Esophagus (tissue), 2 donors: ENCODE measurements at regions not wholly inside any gene's neighbourhood (a gene's known extent, or its start where the extent isn't known, plus 50 kb on each side); places are given as distances from the start of the nearest gene placed in this dataset.

Experiments
- H3K27ac ChIP-seq, 2 donors: one replicate each; pipeline ENCODE4 v1.5.1; 2013; ENCODE audit warnings: low read depth in 2 of 2, mild to moderate bottlenecking in 2 of 2, inconsistent platforms in 1 of 2, low read length in 1 of 2, moderate library complexity in 1 of 2
- H3K27me3 ChIP-seq, 2 donors: one replicate each; pipeline ENCODE4 v1.6.1; 2013; ENCODE audit warnings: low read length in 2 of 2, control low read depth in 1 of 2, mild to moderate bottlenecking in 1 of 2; ENCODE audit not compliant: insufficient read depth in 2 of 2, control insufficient read depth in 1 of 2
- H3K36me3 ChIP-seq, 2 donors: one replicate each; pipeline ENCODE4 v1.6.1; 2013; ENCODE audit warnings: low read length in 1 of 2; ENCODE audit not compliant: control insufficient read depth in 2 of 2, insufficient read depth in 2 of 2
- H3K4me1 ChIP-seq, 2 donors: one replicate each; pipeline ENCODE4 v1.6.1; 2013; ENCODE audit warnings: low read length in 1 of 2; ENCODE audit not compliant: control insufficient read depth in 2 of 2, insufficient read depth in 2 of 2
- H3K4me3 ChIP-seq, 2 donors: one replicate each; pipeline ENCODE4 v1.5.1; 2013; ENCODE audit warnings: low read length in 2 of 2, mild to moderate bottlenecking in 2 of 2, low read depth in 1 of 2, moderate library complexity in 1 of 2
- H3K9me3 ChIP-seq, 2 donors: one replicate each; pipeline ENCODE4 v1.6.1; 2013; ENCODE audit warnings: mild to moderate bottlenecking in 2 of 2, low read depth in 1 of 2, low read length in 1 of 2, moderate library complexity in 1 of 2; ENCODE audit not compliant: control insufficient read depth in 2 of 2, insufficient read depth in 1 of 2
- WGBS, 2 donors: extraction: QIAGEN DNeasy Blood & Tissue Kit; methylation state at CpG; one replicate each; pipeline ENCODE4 v1.1.7; 2013; 5-methylcytosine and 5-hydroxymethylcytosine counted together
- donor health status: healthy with polysubstance abuse.
- donor health status: Bipolar disorder and iron deficiency.

DNA sequence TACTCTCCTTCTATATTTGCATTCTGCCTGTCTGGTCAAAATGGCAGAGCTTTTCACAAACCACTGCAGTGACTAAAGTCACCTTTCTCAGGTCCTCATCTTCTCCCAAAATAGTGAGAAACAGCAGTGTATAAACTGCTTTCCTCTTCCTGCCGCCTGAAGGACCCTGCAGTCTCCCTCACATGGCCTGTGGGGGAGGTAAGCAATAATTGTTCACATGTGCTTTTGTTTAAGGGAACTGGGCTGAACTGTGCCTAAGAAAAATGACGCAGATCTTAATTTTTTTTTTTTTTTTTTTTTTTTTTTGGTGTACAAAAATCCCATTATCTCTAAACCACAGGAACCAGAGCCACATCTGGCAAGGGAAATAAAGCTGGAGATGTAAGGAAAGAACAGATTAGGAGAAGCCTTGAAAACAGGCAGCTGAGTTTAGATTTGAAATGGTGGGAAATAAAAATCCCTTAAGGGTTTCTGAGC, 131.7 kb upstream of the VLDLR start:
- H3K9me3 ChIP-seq: no peaks in the 10 kb centered on the region
- no peaks in the 10 kb centered on the region for H3K36me3 ChIP-seq
- H3K4me1 ChIP-seq: no peaks in the 10 kb centered on the region
- H3K27me3 ChIP-seq: no peaks in the 10 kb centered on the region
- WGBS, 2 donors: 59 to 61% methylated on average over 2 of the region's 2 CpGs
- H3K4me3 ChIP-seq: no peak overlapping the region
- no peak overlapping the region for H3K27ac ChIP-seq

GRCh38 chr9:2492161-2492560, 129.4 kb upstream of the VLDLR start:
- Histone ChIP-seq H3K36me3 (no peaks in the 10 kb centered on the region), H3K27ac (no peak overlapping the region), H3K9me3 (no peaks in the 10 kb centered on the region), H3K27me3 (no peaks in the 10 kb centered on the region), H3K4me3 (no peak overlapping the region), H3K4me1 (no peaks in the 10 kb centered on the region)
- 96 to 97% methylated on average over 3 of the region's 3 CpGs for WGBS, 2 donors

DNA sequence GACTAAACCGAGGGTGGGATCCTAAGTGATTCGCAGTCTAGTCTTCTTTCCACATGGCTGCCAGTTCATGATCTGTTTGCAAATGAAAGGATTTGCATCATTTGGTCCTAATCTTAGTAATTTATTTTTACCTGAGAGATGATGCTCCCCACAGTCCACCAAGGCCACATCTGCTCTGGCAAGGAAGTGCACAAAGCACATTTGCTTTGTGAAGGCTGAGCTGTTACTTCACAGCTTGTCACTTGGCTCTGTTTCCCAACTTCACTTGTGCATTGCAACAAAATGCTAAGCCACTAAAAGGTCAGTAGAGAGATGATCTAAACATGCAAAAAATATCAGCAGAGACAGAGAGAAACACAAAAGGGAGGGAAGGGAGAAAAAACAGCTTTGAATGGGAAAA, 128.5 kb upstream of the VLDLR start:
- Histone ChIP-seq H3K9me3 (no peaks in the 10 kb centered on the region), H3K4me1 (no peaks in the 10 kb centered on the region), H3K27ac (no peak overlapping the region), H3K36me3 (no peaks in the 10 kb centered on the region), H3K4me3 (no peak overlapping the region), H3K27me3 (no peaks in the 10 kb centered on the region)
- WGBS, 2 donors: 68 to 79% methylated on average over 2 of the region's 2 CpGs

GRCh38 chr9:2493529-2493928, 128.1 kb upstream of the VLDLR start:
- Histone ChIP-seq H3K4me1 (no peaks in the 10 kb centered on the region), H3K36me3 (no peaks in the 10 kb centered on the region), H3K27me3 (no peaks in the 10 kb centered on the region), H3K27ac (no peak overlapping the region), H3K9me3 (no peaks in the 10 kb centered on the region), H3K4me3 (no peak overlapping the region)
- WGBS, 2 donors: 43 to 65% methylated on average over 3 of the region's 3 CpGs

GRCh38 chr9:2494562-2494961, 127.0 kb upstream of the VLDLR start:
- H3K4me1 ChIP-seq: no peaks in the 10 kb centered on the region
- no peaks in the 10 kb centered on the region for H3K9me3 ChIP-seq
- H3K27me3 ChIP-seq: no peaks in the 10 kb centered on the region
- H3K4me3 ChIP-seq: no peak overlapping the region
- no peaks in the 10 kb centered on the region for H3K36me3 ChIP-seq
- 86 to 89% methylated on average over 2 of the region's 2 CpGs for WGBS, 2 donors
- H3K27ac ChIP-seq: no peak overlapping the region

DNA sequence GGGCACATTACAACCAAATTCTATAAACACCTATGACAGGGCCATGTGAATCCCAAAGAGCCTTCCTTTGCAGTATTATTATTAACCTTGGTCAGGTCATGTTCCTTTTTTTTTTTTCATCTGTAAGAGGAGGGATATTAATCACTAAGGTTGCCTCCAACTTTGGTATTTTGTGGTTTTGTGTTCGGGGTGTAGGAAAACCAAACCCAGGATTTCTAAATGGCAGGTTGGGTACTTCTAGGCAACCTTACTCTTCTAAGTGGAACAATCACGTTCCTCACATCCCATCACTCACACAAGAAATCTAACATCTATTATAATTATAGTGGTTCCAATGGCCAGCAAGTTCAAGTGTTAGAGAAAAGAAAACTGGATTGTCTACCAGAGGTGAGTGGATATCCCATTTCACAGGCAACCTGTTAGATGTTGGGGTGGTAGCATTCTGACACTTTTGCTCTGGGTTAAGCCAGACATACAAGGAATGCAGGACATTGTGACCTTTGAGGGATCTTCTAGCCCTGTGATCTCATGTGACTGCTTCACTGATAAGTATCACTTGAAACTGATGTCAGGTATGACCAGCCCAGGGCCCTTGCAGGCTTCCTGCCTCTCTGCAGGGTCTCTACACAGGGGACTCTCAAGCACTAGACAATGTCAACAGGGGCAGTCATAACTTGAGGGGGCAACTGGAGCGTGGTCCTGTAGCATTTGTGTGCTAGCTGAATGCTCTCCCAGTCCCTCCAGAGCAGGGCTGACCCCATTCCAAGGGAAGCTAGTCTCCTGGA, 126.2 kb upstream of the VLDLR start:
- Histone ChIP-seq H3K9me3 (no peaks in the 10 kb centered on the region), H3K27ac (no peak overlapping the region), H3K4me3 (no peak overlapping the region), H3K27me3 (no peaks in the 10 kb centered on the region), H3K4me1 (no peaks in the 10 kb centered on the region), H3K36me3 (no peaks in the 10 kb centered on the region)
- WGBS, 2 donors: 83 to 86% methylated on average over 3 of the region's 3 CpGs

- no peaks in the 10 kb centered on the region for H3K36me3 ChIP-seq
- no peaks in the 10 kb centered on the region for H3K27me3 ChIP-seq
- WGBS, 2 donors: 81 to 85% methylated on average over 5 of the region's 5 CpGs
- no peaks in the 10 kb centered on the region for H3K4me1 ChIP-seq
- H3K27ac ChIP-seq: no peak overlapping the region
- no peaks in the 10 kb centered on the region for H3K9me3 ChIP-seq
- no peak overlapping the region for H3K4me3 ChIP-seq
Observed at GRCh38 chr9:2496169-2496568, 125.4 kb upstream of the VLDLR start.

DNA sequence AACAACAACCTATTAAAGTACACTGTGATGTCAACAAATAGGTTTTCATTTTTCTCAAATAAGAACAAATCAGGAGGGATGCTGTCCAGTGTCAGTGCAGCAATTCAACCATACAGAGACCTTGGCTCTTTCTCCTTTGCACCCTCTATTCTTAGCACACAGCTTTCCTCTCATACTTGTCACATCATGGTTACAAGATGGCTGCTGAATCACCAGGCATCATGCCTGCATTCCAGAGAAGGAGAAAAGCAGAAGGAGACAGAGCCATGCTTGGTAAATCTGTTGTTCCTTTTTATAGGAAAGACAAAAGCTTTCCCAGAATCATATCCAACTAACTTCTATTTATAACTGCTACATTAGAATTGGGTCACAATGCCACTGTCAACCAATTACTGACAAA, 124.7 kb upstream of the VLDLR start:
- no peak overlapping the region for H3K27ac ChIP-seq

DNA sequence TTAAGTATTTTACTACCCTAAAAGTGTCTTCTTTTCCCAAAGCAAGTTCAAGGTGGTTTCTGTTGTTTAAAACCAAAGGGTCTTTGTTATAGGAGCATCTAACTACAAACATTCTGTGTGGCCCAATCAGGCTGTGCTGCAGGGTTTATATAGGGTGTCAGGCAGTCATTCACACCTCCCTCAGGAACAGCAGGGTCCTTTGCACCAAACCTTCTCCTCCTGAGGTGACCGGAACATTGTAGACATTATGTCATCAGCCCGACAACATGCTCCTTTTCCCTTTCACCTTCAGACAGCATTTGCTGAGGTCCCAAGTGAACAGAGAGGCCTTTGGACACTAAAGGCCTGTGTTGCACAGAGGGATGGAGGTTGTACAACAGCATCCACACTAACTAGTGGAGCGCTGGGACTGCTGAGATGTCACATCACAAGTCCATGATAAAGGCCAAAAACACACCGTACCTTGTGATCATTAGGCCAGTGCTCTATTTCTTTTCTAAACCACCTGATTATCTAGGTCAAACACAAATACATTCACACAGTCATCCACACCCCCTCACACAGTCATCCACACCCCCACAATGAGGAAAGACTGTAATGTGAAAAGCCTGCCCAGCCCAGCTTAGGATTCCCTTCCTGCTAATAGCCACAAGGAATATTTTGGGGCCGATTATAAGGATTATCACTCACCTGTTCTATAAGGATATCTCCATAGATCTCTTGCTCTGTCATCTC, 123.8 kb upstream of the VLDLR start:
- Histone ChIP-seq H3K4me3 (no peak overlapping the region), H3K27ac (no peak overlapping the region), H3K9me3 (no peaks in the 10 kb centered on the region), H3K36me3 (no peaks in the 10 kb centered on the region), H3K27me3 (no peaks in the 10 kb centered on the region), H3K4me1 (no peaks in the 10 kb centered on the region)
- WGBS, 2 donors: 74 to 84% methylated on average over 5 of the region's 5 CpGs

More for the DNA sequence above, 124.7 kb upstream of the VLDLR start:
- Histone ChIP-seq H3K36me3 (no peaks in the 10 kb centered on the region), H3K4me3 (no peak overlapping the region), H3K27me3 (no peaks in the 10 kb centered on the region), H3K4me1 (no peaks in the 10 kb centered on the region), H3K9me3 (no peaks in the 10 kb centered on the region)

DNA sequence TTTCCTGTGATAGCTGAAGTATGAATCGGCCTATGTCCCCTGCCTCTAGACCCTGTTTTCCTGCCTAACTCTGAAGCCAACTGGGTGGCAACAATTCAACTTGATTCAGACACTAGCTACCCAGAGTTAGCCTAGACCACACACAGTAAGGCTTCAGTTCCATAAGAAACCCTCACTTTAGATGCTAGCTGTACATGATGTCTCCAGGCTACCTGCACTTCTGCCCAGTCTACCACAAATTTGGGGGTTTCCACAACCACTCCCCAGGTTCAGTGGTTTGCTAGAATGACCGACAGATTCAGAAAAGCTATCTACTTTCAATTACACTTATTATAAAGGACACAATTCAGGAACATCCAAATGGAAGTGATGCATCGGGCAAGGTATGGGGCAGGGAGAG, 119.4 kb upstream of the VLDLR start:
- no peak overlapping the region for H3K27ac ChIP-seq
- WGBS, 2 donors: 93 to 97% methylated on average over 3 of the region's 3 CpGs
- no peaks in the 10 kb centered on the region for H3K27me3 ChIP-seq
- H3K4me1 ChIP-seq: no peaks in the 10 kb centered on the region
- no peaks in the 10 kb centered on the region for H3K9me3 ChIP-seq
- H3K4me3 ChIP-seq: no peak overlapping the region
- no peaks in the 10 kb centered on the region for H3K36me3 ChIP-seq
